DMS114 treated with DMSO at 0.1 percent for 48 hours (cell line): ENCODE measurements at regions not wholly inside any gene's neighbourhood (a gene's known extent, or its start where the extent isn't known, plus 50 kb on each side); places are given as distances from the start of the nearest gene placed in this dataset.
"Not testable (repeated sequence)": the region's sequence is repeated elsewhere in the genome, so short reads cannot be mapped to it uniquely, and the experiment has no call there.

ENCODE experiments used
- DNase-seq: peaks from one replicate; lab custom pipeline; 2025; ENCODE audit not compliant: unreplicated experiment; lab: John Stamatoyannopoulos, UW

- no peak for DNase-seq
These were observed 192.4 kb downstream of the SEC14L1 start for GRCh38 chr17:77332981-77333685.

- DNase-seq, result no peak
These were observed 196.4 kb downstream of the SEC14L1 start for GRCh38 chr17:77337150-77337549.

GRCh38 chr17:77341069-77341541 is 200.3 kb downstream of the SEC14L1 start:
- DNase-seq, result no peak

GRCh38 chr17:77342656-77342990 is 201.9 kb downstream of the SEC14L1 start:
- DNase-seq, result not testable (repeated sequence)

GRCh38 chr17:77343031-77343800 is 202.4 kb downstream of the SEC14L1 start:
- no peak for DNase-seq

- DNase-seq, result no peak
These were observed 203.3 kb downstream of the SEC14L1 start for GRCh38 chr17:77344038-77344437.

GRCh38 chr17:77345260-77345910 is 204.6 kb downstream of the SEC14L1 start:
- DNase-seq, result no peak

GRCh38 chr17:77346765-77347164 is 206.0 kb downstream of the SEC14L1 start:
- no peak for DNase-seq

- no peak for DNase-seq
These were observed 206.8 kb downstream of the SEC14L1 start for GRCh38 chr17:77347544-77347943.

- DNase-seq, result no peak
These were observed 209.4 kb downstream of the SEC14L1 start for GRCh38 chr17:77349976-77350830.

GRCh38 chr17:77352441-77352840 is 211.7 kb downstream of the SEC14L1 start:
- DNase-seq, result no peak

- DNase-seq, result no peak
These were observed 212.2 kb downstream of the SEC14L1 start for GRCh38 chr17:77352996-77353395.

- DNase-seq, result no peak
These were observed 213.1 kb downstream of the SEC14L1 start for GRCh38 chr17:77353684-77354419.

- DNase-seq, result no peak
These were observed 213.6 kb downstream of the SEC14L1 start for GRCh38 chr17:77354420-77354669.

- DNase-seq, result no peak
These were observed 214.1 kb downstream of the SEC14L1 start for GRCh38 chr17:77354670-77355455.

- DNase-seq, result no peak
These were observed 215.4 kb downstream of the SEC14L1 start for GRCh38 chr17:77356109-77356689.

GRCh38 chr17:77356690-77357201 is 216.0 kb downstream of the SEC14L1 start:
- DNase-seq, result no peak

GRCh38 chr17:77358801-77359200 is 218.0 kb downstream of the SEC14L1 start:
- DNase-seq, result no peak

- no peak for DNase-seq
These were observed 218.5 kb downstream of the SEC14L1 start for GRCh38 chr17:77359236-77359635.
